H9 (cell line): ENCODE measurements at regions not wholly inside any gene's neighbourhood (a gene's known extent, or its start where the extent isn't known, plus 50 kb on each side); places are given as distances from the start of the nearest gene placed in this dataset.

Source experiments
- DNase-seq: peaks from one replicate; pipeline ENCODE4 v3.0.0-alpha.2; 2017
- H2AFZ ChIP-seq: one replicate; pipeline ENCODE4 v1.6.1; 2013; ENCODE audit warnings: mild to moderate bottlenecking, low read length, control low read depth, moderate library complexity
- H2AK5ac ChIP-seq: 2 replicates; pipeline ENCODE4 v1.6.1; 2013; ENCODE audit warnings: low read length, control low read depth, mixed read lengths; ENCODE audit not compliant: insufficient read length
- H2BK120ac ChIP-seq: one replicate; pipeline ENCODE4 v1.6.1; 2013; ENCODE audit warnings: low read depth, mild to moderate bottlenecking, low read length, control low read depth, inconsistent platforms; ENCODE audit not compliant: poor library complexity, severe bottlenecking
- H2BK12ac ChIP-seq: 2 replicates; pipeline ENCODE4 v1.6.1; 2013; ENCODE audit warnings: low read length, control low read depth, mixed read lengths, low read depth; ENCODE audit not compliant: insufficient read length
- H2BK15ac ChIP-seq: 2 replicates; pipeline ENCODE4 v1.6.1; 2013; ENCODE audit warnings: low read depth, low read length, control low read depth
- H2BK20ac ChIP-seq: one replicate; pipeline ENCODE4 v1.6.1; 2013; ENCODE audit warnings: low read depth, mild to moderate bottlenecking, low read length, control low read depth, inconsistent platforms; ENCODE audit not compliant: poor library complexity, severe bottlenecking
- H2BK5ac ChIP-seq: 2 replicates; pipeline ENCODE4 v1.6.1; 2013; ENCODE audit warnings: low read length, control low read depth, mixed read lengths; ENCODE audit not compliant: insufficient read length
- H3K14ac ChIP-seq: 2 replicates; pipeline ENCODE4 v1.6.1; 2013; ENCODE audit warnings: low read length, control low read depth; ENCODE audit not compliant: insufficient read depth
- H3K18ac ChIP-seq: 2 replicates; pipeline ENCODE4 v1.6.1; 2013; ENCODE audit warnings: low read depth, mild to moderate bottlenecking, mixed read lengths, low read length, control low read depth; ENCODE audit not compliant: insufficient read length
- H3K23ac ChIP-seq: 2 replicates; pipeline ENCODE4 v1.6.1; 2013; ENCODE audit warnings: low read length, control low read depth, mixed read lengths, low read depth; ENCODE audit not compliant: insufficient read length
- H3K23me2 ChIP-seq: 2 replicates; pipeline ENCODE4 v1.6.1; 2013; ENCODE audit warnings: low read depth, mild to moderate bottlenecking, mixed read lengths, low read length, control low read depth; ENCODE audit not compliant: insufficient read length, poor library complexity, severe bottlenecking
- H3K27ac ChIP-seq: 2 replicates; pipeline ENCODE4 v1.5.1; 2013; ENCODE audit warnings: low read length, control low read depth, mixed read lengths, low read depth; ENCODE audit not compliant: insufficient read length
- H3K27me3 ChIP-seq: 2 replicates; pipeline ENCODE4 v1.6.1; 2013; ENCODE audit warnings: low read length, control low read depth, inconsistent platforms; ENCODE audit not compliant: insufficient read depth
- H3K4ac ChIP-seq: 2 replicates; pipeline ENCODE4 v1.6.1; 2013; ENCODE audit warnings: low read depth, mild to moderate bottlenecking, control low read depth, inconsistent platforms, low read length, moderate library complexity
- H3K4me1 ChIP-seq: 2 replicates; pipeline ENCODE4 v1.6.1; 2013; ENCODE audit warnings: low read length, control low read depth, inconsistent platforms; ENCODE audit not compliant: insufficient read depth
- H3K4me2 ChIP-seq: 2 replicates; pipeline ENCODE4 v1.6.1; 2013; ENCODE audit warnings: low read length, control low read depth, mixed read lengths; ENCODE audit not compliant: insufficient read length, insufficient read depth
- H3K56ac ChIP-seq: 2 replicates; pipeline ENCODE4 v1.6.1; 2013; ENCODE audit warnings: low read depth, mild to moderate bottlenecking, mixed read lengths, low read length, control low read depth; ENCODE audit not compliant: insufficient read length
- H3K79me1 ChIP-seq: 2 replicates; pipeline ENCODE4 v1.6.1; 2013; ENCODE audit warnings: low read depth, mild to moderate bottlenecking, moderate library complexity, low read length, control low read depth, inconsistent platforms; ENCODE audit not compliant: insufficient read depth, poor library complexity, severe bottlenecking
- H3K79me2 ChIP-seq: 2 replicates; pipeline ENCODE4 v1.6.1; 2013; ENCODE audit warnings: low read length, control low read depth, inconsistent platforms; ENCODE audit not compliant: insufficient read depth
- H3K9ac ChIP-seq: 2 replicates; pipeline ENCODE4 v1.6.1; 2013; ENCODE audit warnings: low read length, control low read depth, mixed read lengths; ENCODE audit not compliant: insufficient read length; ENCODE audit errors: extremely low read depth
- H3K9me3 ChIP-seq: one replicate; pipeline ENCODE4 v1.6.1; 2013; ENCODE audit warnings: low read depth, low read length, inconsistent platforms; ENCODE audit not compliant: control insufficient read depth
- H3T11ph ChIP-seq: one replicate; pipeline ENCODE4 v1.6.1; 2013; ENCODE audit warnings: mild to moderate bottlenecking, low read length, control low read depth, inconsistent platforms
- H4K20me1 ChIP-seq: one replicate; pipeline ENCODE4 v1.6.1; 2013; ENCODE audit not compliant: control insufficient read depth, insufficient read length, insufficient read depth
- H4K5ac ChIP-seq: 2 replicates; pipeline ENCODE4 v1.6.1; 2013; ENCODE audit warnings: low read depth, mild to moderate bottlenecking, mixed read lengths, low read length, control low read depth; ENCODE audit not compliant: insufficient read length
- H4K8ac ChIP-seq: replicated peaks from 2 replicates; pipeline ENCODE4 v1.6.1; 2013; ENCODE audit warnings: low read length, control low read depth, mixed read lengths, low read depth; ENCODE audit not compliant: insufficient read length
- H4K91ac ChIP-seq: 2 replicates; pipeline ENCODE4 v1.6.1; 2013; ENCODE audit warnings: low read depth, mild to moderate bottlenecking, moderate library complexity, mixed read lengths, low read length, control low read depth; ENCODE audit not compliant: insufficient read length
- H3K27ac Mint-ChIP-seq, 3 experiments: 2 replicates in 2 of 3; 3 replicates in 1 of 3; pipeline ENCODE4 v1.8.0; 2020 to 2021; ENCODE audit warnings: mixed read lengths in 3 of 3, mild to moderate bottlenecking in 1 of 3, moderate library complexity in 1 of 3
- H3K27me3 Mint-ChIP-seq: 2 replicates; pipeline ENCODE4 v1.8.0; 2021; ENCODE audit warnings: low read depth, mild to moderate bottlenecking, moderate library complexity, mixed read lengths
- H3K36me3 Mint-ChIP-seq, 3 experiments: 2 replicates in 2 of 3; 3 replicates in 1 of 3; pipeline ENCODE4 v1.8.0; 2020 to 2021; ENCODE audit warnings: low read depth in 3 of 3, mixed read lengths in 3 of 3; ENCODE audit not compliant: insufficient read depth in 1 of 3
- H3K4me1 Mint-ChIP-seq, 2 experiments: 2 replicates each; pipeline ENCODE4 v1.8.0; 2020; ENCODE audit warnings: mixed read lengths in 2 of 2
- H3K4me3 Mint-ChIP-seq, 2 experiments: 2 replicates in 1 of 2; 3 replicates in 1 of 2; pipeline ENCODE4 v1.8.0; 2020 to 2021; ENCODE audit warnings: mild to moderate bottlenecking in 2 of 2, mixed read lengths in 2 of 2, moderate library complexity in 1 of 2
- H3K9me3 Mint-ChIP-seq, 2 experiments: 2 replicates in 1 of 2; 3 replicates in 1 of 2; pipeline ENCODE4 v1.8.0; 2020; ENCODE audit warnings: mild to moderate bottlenecking in 2 of 2, mixed read lengths in 2 of 2, moderate library complexity in 1 of 2
- TF ChIP-seq, protein P1 (sequence below): fragments of 200-600 bp; sonication (generic); conservative IDR thresholded peaks from 3 replicates; pipeline ENCODE4 v1.8.0; 2021; ENCODE audit warnings: antibody characterized with exemption, mild to moderate bottlenecking

DNA sequence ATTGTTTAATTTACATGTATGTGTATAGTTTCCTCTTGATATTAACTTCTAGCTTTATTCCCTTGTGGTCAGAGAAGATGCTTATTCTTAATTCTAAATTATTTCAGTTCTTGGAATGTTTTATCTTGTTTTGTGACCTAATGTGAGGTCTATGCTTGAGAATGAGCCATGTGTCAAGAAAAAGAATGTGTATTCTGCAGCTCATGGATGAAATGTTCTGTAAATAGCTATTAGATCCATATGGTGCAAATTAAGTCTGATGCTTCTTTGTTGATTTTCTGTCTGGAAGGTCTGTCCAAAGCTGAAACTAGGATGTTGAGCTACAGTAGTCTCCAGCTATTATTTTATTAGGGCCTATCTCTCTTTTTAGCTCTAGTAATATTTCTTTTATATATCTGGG is 187.3 kb upstream of the RASGEF1B start:
- no peaks in the 10 kb centered on the region for H3K9me3 ChIP-seq
- H3K27ac ChIP-seq, result no peak overlapping the region
- H3K23me2 ChIP-seq, result no peaks in the 10 kb centered on the region
- no peak overlapping the region for H3K18ac ChIP-seq
- no peak overlapping the region for H2BK120ac ChIP-seq
- no peak overlapping the region for H2BK15ac ChIP-seq
- H3K14ac ChIP-seq, result no peak overlapping the region
- no peaks in the 10 kb centered on the region for H3K79me2 ChIP-seq
- no peak overlapping the region for H3K9ac ChIP-seq
- TF ChIP-seq, protein P1, sequence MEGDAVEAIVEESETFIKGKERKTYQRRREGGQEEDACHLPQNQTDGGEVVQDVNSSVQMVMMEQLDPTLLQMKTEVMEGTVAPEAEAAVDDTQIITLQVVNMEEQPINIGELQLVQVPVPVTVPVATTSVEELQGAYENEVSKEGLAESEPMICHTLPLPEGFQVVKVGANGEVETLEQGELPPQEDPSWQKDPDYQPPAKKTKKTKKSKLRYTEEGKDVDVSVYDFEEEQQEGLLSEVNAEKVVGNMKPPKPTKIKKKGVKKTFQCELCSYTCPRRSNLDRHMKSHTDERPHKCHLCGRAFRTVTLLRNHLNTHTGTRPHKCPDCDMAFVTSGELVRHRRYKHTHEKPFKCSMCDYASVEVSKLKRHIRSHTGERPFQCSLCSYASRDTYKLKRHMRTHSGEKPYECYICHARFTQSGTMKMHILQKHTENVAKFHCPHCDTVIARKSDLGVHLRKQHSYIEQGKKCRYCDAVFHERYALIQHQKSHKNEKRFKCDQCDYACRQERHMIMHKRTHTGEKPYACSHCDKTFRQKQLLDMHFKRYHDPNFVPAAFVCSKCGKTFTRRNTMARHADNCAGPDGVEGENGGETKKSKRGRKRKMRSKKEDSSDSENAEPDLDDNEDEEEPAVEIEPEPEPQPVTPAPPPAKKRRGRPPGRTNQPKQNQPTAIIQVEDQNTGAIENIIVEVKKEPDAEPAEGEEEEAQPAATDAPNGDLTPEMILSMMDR, result no peak
- Mint-ChIP-seq H3K4me3 (no peak overlapping the region), H3K36me3 (no peaks in the 10 kb centered on the region), H3K27me3 (peaks cover 5% of the 10 kb centered on the region), H3K27ac (no peak overlapping the region), H3K4me1 (0 out of 4 replicates have a peak, but pooled peaks cover 0 to 2% of the 10 kb centered on the region in 2 experiments), H3K9me3 (no peaks in the 10 kb centered on the region; a peak in 2 of 5 replicates)
- no peak overlapping the region for H2AFZ ChIP-seq
- H3K79me1 ChIP-seq, result no peaks in the 10 kb centered on the region
- no peak overlapping the region for H3K4ac ChIP-seq
- H4K91ac ChIP-seq, result no peak overlapping the region
- H3K4me2 ChIP-seq, result no peak overlapping the region
- no peak overlapping the region for H3K56ac ChIP-seq
- H3T11ph ChIP-seq, result no peak overlapping the region
- H3K4me1 ChIP-seq, result no peaks in the 10 kb centered on the region
- no peaks in the 10 kb centered on the region for H4K20me1 ChIP-seq
- no peak overlapping the region for H2AK5ac ChIP-seq
- no peaks in the 10 kb centered on the region for H3K27me3 ChIP-seq
- no peak overlapping the region for H2BK20ac ChIP-seq
- no peak overlapping the region for H4K5ac ChIP-seq
- no peak overlapping the region for H3K23ac ChIP-seq
- H2BK5ac ChIP-seq, result no peak overlapping the region
- H2BK12ac ChIP-seq, result no peak overlapping the region
- H4K8ac ChIP-seq, result no peak overlapping the region
- DNase-seq, result no peak
